Neuronal stem cell (in vitro differentiated cells): ENCODE measurements at regions not wholly inside any gene's neighbourhood (a gene's known extent, or its start where the extent isn't known, plus 50 kb on each side); places are given as distances from the start of the nearest gene placed in this dataset.

Source experiments
- DNase-seq: peaks from one replicate; pipeline ENCODE4 v3.0.0-alpha.2; 2013; ENCODE audit warnings: low spot score
- H2AFZ ChIP-seq: one replicate; pipeline ENCODE4 v1.6.1; 2013; ENCODE audit warnings: mild to moderate bottlenecking, low read length, inconsistent platforms
- H2AK5ac ChIP-seq: 2 replicates; pipeline ENCODE4 v1.6.1; 2013; ENCODE audit warnings: low read depth, mild to moderate bottlenecking, inconsistent platforms, low read length, moderate library complexity, mixed read lengths
- H2BK120ac ChIP-seq: 2 replicates; pipeline ENCODE4 v1.6.1; 2013; ENCODE audit warnings: low read depth, mild to moderate bottlenecking, inconsistent platforms, low read length, moderate library complexity, mixed read lengths
- H2BK12ac ChIP-seq: one replicate; pipeline ENCODE4 v1.6.1; 2013; ENCODE audit warnings: low read length, inconsistent platforms
- H2BK15ac ChIP-seq: 2 replicates; pipeline ENCODE4 v1.6.1; 2013; ENCODE audit warnings: mild to moderate bottlenecking, low read length, inconsistent platforms, mixed read lengths
- H2BK5ac ChIP-seq: one replicate; pipeline ENCODE4 v1.6.1; 2013; ENCODE audit warnings: inconsistent platforms, mild to moderate bottlenecking, low read length, moderate library complexity
- H3K14ac ChIP-seq: one replicate; pipeline ENCODE4 v1.6.1; 2013; ENCODE audit warnings: low read length, inconsistent platforms
- H3K18ac ChIP-seq: 2 replicates; pipeline ENCODE4 v1.6.1; 2013; ENCODE audit warnings: low read length, inconsistent platforms
- H3K23ac ChIP-seq: 2 replicates; pipeline ENCODE4 v1.6.1; 2013; ENCODE audit warnings: low read depth, mild to moderate bottlenecking, mixed read lengths, low read length, inconsistent platforms; ENCODE audit not compliant: poor library complexity
- H3K27ac ChIP-seq: replicated peaks from 3 replicates; pipeline ENCODE4 v1.5.1; 2013; ENCODE audit warnings: low read length, inconsistent platforms
- H3K27me3 ChIP-seq, 3 experiments: 2 replicates each; pipeline ENCODE4 v1.6.1; 2013; ENCODE audit warnings: low read length in 3 of 3, mild to moderate bottlenecking in 2 of 3, inconsistent platforms in 1 of 3, low read depth in 1 of 3, mixed read lengths in 1 of 3, moderate library complexity in 1 of 3; ENCODE audit not compliant: control insufficient read depth in 3 of 3, insufficient read depth in 3 of 3
- H3K36me3 ChIP-seq, 2 donors: replicated peaks in 1 of 2; 2 replicates each; pipeline ENCODE4 v1.6.1; 2013; ENCODE audit warnings: low read length in 2 of 2; ENCODE audit not compliant: control insufficient read depth in 2 of 2, insufficient read depth in 2 of 2
- H3K4ac ChIP-seq: 2 replicates; pipeline ENCODE4 v1.6.1; 2013; ENCODE audit warnings: inconsistent platforms, mild to moderate bottlenecking, low read length, moderate library complexity
- H3K4me1 ChIP-seq, 2 donors: 1 replicate in 1 of 2; 2 replicates in 1 of 2; pipeline ENCODE4 v1.6.1; 2013; ENCODE audit warnings: low read length in 2 of 2, low read depth in 1 of 2; ENCODE audit not compliant: control insufficient read depth in 2 of 2, insufficient read depth in 1 of 2
- H3K4me2 ChIP-seq: one replicate; pipeline ENCODE4 v1.6.1; 2013; ENCODE audit warnings: mild to moderate bottlenecking, low read length, inconsistent platforms; ENCODE audit not compliant: insufficient read depth, poor library complexity, severe bottlenecking
- H3K4me3 ChIP-seq, 2 donors: 2 replicates each; pipeline ENCODE4 v1.5.1; 2013; ENCODE audit warnings: low read length in 2 of 2, mild to moderate bottlenecking in 2 of 2, inconsistent platforms in 1 of 2, moderate library complexity in 1 of 2
- H3K79me1 ChIP-seq: one replicate; pipeline ENCODE4 v1.6.1; 2013; ENCODE audit warnings: low read depth, mild to moderate bottlenecking, inconsistent platforms, low read length, moderate library complexity
- H3K9ac ChIP-seq: one replicate; pipeline ENCODE4 v1.6.1; 2013; ENCODE audit warnings: mild to moderate bottlenecking, low read depth, low read length, inconsistent platforms; ENCODE audit not compliant: poor library complexity
- H3K9me3 ChIP-seq, 2 donors: replicated peaks in 1 of 2; 2 replicates each; pipeline versions ENCODE3 to v1.6.1; 2013; ENCODE audit warnings: low read length in 2 of 2, mild to moderate bottlenecking in 2 of 2, inconsistent platforms in 1 of 2, low read depth in 1 of 2, mixed read lengths in 1 of 2, moderate library complexity in 1 of 2; ENCODE audit not compliant: control insufficient read depth in 2 of 2, insufficient read depth in 1 of 2
- H4K8ac ChIP-seq: one replicate; pipeline ENCODE4 v1.6.1; 2013; ENCODE audit warnings: low read depth, mild to moderate bottlenecking, inconsistent platforms, low read length, moderate library complexity
- H4K91ac ChIP-seq: one replicate; pipeline ENCODE4 v1.6.1; 2013; ENCODE audit warnings: low read length, low read depth, mild to moderate bottlenecking, inconsistent platforms; ENCODE audit not compliant: poor library complexity
- WGBS, 2 donors: extraction: QIAGEN DNeasy Blood & Tissue Kit; methylation state at CpG; one replicate each; pipeline ENCODE4 v1.1.7; 2013; ENCODE audit warnings: missing lambda C conversion rate in 2 of 2, mixed read lengths in 1 of 2; ENCODE audit not compliant: insufficient read length in 2 of 2, insufficient replicate concordance in 1 of 2; ENCODE audit errors: extremely low coverage in 2 of 2; 5-methylcytosine and 5-hydroxymethylcytosine counted together

GRCh38 chr11:69889400-69890318 is 70.4 kb upstream of the FGF3 start:
- peak overlapping the region; percentile 44 for H2AFZ ChIP-seq
- H3K79me1 ChIP-seq: no peaks in the 10 kb centered on the region
- no peaks in the 10 kb centered on the region for H3K36me3 ChIP-seq
- H2BK120ac ChIP-seq: no peak overlapping the region
- H3K4ac ChIP-seq: no peak overlapping the region
- H3K4me1 ChIP-seq: peaks cover 8 to 12% of the 10 kb centered on the region in 2 donors
- no peak overlapping the region for H3K18ac ChIP-seq
- H3K4me2 ChIP-seq: no peak overlapping the region
- no peak overlapping the region for H4K8ac ChIP-seq
- H2BK5ac ChIP-seq: no peak overlapping the region
- no peak for DNase-seq
- no peak overlapping the region for H3K23ac ChIP-seq
- H2BK15ac ChIP-seq: no peak overlapping the region
- H3K9ac ChIP-seq: no peak overlapping the region
- H2BK12ac ChIP-seq: no peak overlapping the region
- no peak overlapping the region for H3K4me3 ChIP-seq
- no peak overlapping the region for H4K91ac ChIP-seq
- H3K27ac ChIP-seq: no peak overlapping the region
- no peaks in the 10 kb centered on the region for H3K9me3 ChIP-seq
- no peak overlapping the region for H3K14ac ChIP-seq
- H3K27me3 ChIP-seq: peaks cover 0 to 39% (median 11%) of the 10 kb centered on the region in 3 experiments
- H2AK5ac ChIP-seq: peak overlapping the region; percentile 42
- WGBS, 2 donors: no CpG with 5 or more reads among the region's 27 CpGs

- no CpG with 5 or more reads among the region's 6 CpGs for WGBS, 2 donors
These were observed 71.3 kb upstream of the FGF3 start for GRCh38 chr11:69890476-69890875.

GRCh38 chr11:69891421-69892236 is 72.4 kb upstream of the FGF3 start:
- Histone ChIP-seq H3K36me3 (no peaks in the 10 kb centered on the region), H3K4me1 (peaks cover 8 to 12% of the 10 kb centered on the region in 2 donors), H3K27ac (no peak overlapping the region), H3K23ac (no peak overlapping the region), H3K27me3 (peaks cover 0 to 39% (median 11%) of the 10 kb centered on the region in 3 experiments), H3K18ac (peak overlapping the region; percentile 29), H2BK12ac (peak overlapping the region; percentile 63), H3K4me3 (no peak overlapping the region), H2BK5ac (no peak overlapping the region), H4K91ac (peak overlapping the region; percentile 28), H3K79me1 (no peaks in the 10 kb centered on the region), H3K9me3 (no peaks in the 10 kb centered on the region), H3K9ac (no peak overlapping the region), H3K4ac (no peak overlapping the region), H3K14ac (peak overlapping the region; percentile 26), H2AK5ac (peak overlapping the region; percentile 88), H2BK15ac (peak overlapping the region; percentile 77), H3K4me2 (no peak overlapping the region), H2AFZ (no peak overlapping the region), H4K8ac (no peak overlapping the region), H2BK120ac (no peak overlapping the region)
- no CpG with 5 or more reads among the region's 46 CpGs for WGBS, 2 donors
- DNase-seq: no peak

More at GRCh38 chr11:69890476-69890875, 71.3 kb upstream of the FGF3 start:
- no peak overlapping the region for H3K9ac ChIP-seq
- H2BK120ac ChIP-seq: no peak overlapping the region
- H2BK15ac ChIP-seq: peak overlapping the region; percentile 64
- no peak overlapping the region for H4K91ac ChIP-seq
- H3K4me2 ChIP-seq: no peak overlapping the region
- H3K36me3 ChIP-seq: no peaks in the 10 kb centered on the region
- H3K4me1 ChIP-seq: peaks cover 8 to 12% of the 10 kb centered on the region in 2 donors
- no peak overlapping the region for H3K14ac ChIP-seq
- H4K8ac ChIP-seq: no peak overlapping the region
- H3K23ac ChIP-seq: peak overlapping the region; percentile 25
- no peak overlapping the region for H3K4ac ChIP-seq
- H3K79me1 ChIP-seq: no peaks in the 10 kb centered on the region
- H2BK5ac ChIP-seq: no peak overlapping the region
- H3K18ac ChIP-seq: peak overlapping the region; percentile 78
- no peak overlapping the region for H3K4me3 ChIP-seq
- DNase-seq: no peak
- peak overlapping the region; percentile 57 for H2AK5ac ChIP-seq
- H3K9me3 ChIP-seq: no peaks in the 10 kb centered on the region
- no peak overlapping the region for H2AFZ ChIP-seq
- peak overlapping the region; percentile 63 for H2BK12ac ChIP-seq
- no peak overlapping the region for H3K27ac ChIP-seq
- H3K27me3 ChIP-seq: peaks cover 0 to 39% (median 11%) of the 10 kb centered on the region in 3 experiments
